GM12891 (cell line): ENCODE measurements at regions not wholly inside any gene's neighbourhood (a gene's known extent, or its start where the extent isn't known, plus 50 kb on each side); places are given as distances from the start of the nearest gene placed in this dataset.

ENCODE experiments used
- POLR2A ChIP-seq: IDR thresholded peaks from 2 replicates; pipeline ENCODE4 v1.6.1; 2011; ENCODE audit warnings: low read depth, low read length, control low read depth
- POLR2AphosphoS5 ChIP-seq: IDR thresholded peaks from 2 replicates; pipeline ENCODE4 v1.6.1; 2011; ENCODE audit warnings: low read depth, low read length, control low read depth
- POU2F2 ChIP-seq: IDR thresholded peaks from 2 replicates; pipeline ENCODE4 v1.6.1; 2011; ENCODE audit warnings: low read depth, mild to moderate bottlenecking, control low read depth, low read length, moderate library complexity
- SPI1 ChIP-seq: IDR thresholded peaks from 2 replicates; pipeline ENCODE4 v1.6.1; 2011; ENCODE audit warnings: low read depth, low read length, control low read depth
- TAF1 ChIP-seq: IDR thresholded peaks from 2 replicates; pipeline ENCODE4 v1.6.1; 2011; ENCODE audit warnings: low read depth, low read length, control low read depth

DNA sequence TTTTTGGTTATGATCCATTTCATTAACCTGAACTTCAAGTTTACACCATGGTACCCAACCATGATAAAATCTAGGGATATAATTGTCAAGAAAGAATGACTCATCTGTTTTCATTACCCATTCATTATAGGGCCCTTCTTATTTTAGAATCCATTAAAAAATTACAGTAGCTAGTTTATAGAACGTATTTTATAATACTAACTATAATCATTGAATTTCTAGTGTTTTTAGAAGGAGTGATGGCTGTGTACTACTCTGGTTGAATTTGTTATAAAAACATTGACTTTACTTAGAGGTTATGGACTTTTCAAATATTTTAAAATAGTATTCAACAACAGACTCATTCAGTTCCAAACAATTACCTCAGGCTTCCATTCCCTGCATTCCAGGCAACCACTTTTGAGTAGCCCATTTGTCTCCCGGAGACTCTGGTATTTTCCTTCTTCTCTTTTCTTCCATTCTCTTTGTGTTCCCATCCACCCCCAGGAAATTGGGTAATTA, 71.9 kb upstream of the KLF12 start:
- no peak for TF ChIP-seq POLR2A
- TF ChIP-seq POLR2AphosphoS5, result no peak
- TF ChIP-seq SPI1, result no peak
- TF ChIP-seq POU2F2, result no peak
- no peak for TF ChIP-seq TAF1
